Type B pancreatic cell (in vitro differentiated cells): ENCODE measurements at regions not wholly inside any gene's neighbourhood (a gene's known extent, or its start where the extent isn't known, plus 50 kb on each side); places are given as distances from the start of the nearest gene placed in this dataset.

Experiments used
- DNase-seq: peaks from one replicate; pipeline ENCODE4 v3.0.0; 2021; ENCODE audit warnings: mixed read lengths; ENCODE audit not compliant: unreplicated experiment; ENCODE audit errors: extremely low spot score
- H3K27ac Mint-ChIP-seq: 2 replicates; pipeline ENCODE4 v1.8.0; 2021; ENCODE audit warnings: mild to moderate bottlenecking, mixed read lengths
- H3K27me3 Mint-ChIP-seq: 2 replicates; pipeline ENCODE4 v1.8.0; 2021; ENCODE audit warnings: mixed read lengths
- H3K36me3 Mint-ChIP-seq: 2 replicates; pipeline ENCODE4 v1.8.0; 2021; ENCODE audit warnings: mixed read lengths
- H3K4me1 Mint-ChIP-seq: one replicate; pipeline ENCODE4 v1.8.0; 2021; ENCODE audit warnings: mixed read lengths; ENCODE audit not compliant: unreplicated experiment
- H3K4me3 Mint-ChIP-seq: 2 replicates; pipeline ENCODE4 v1.8.0; 2021; ENCODE audit warnings: mild to moderate bottlenecking, mixed read lengths
- H3K9me3 Mint-ChIP-seq: 2 replicates; pipeline ENCODE4 v1.8.0; 2021; ENCODE audit warnings: mixed read lengths
- CTCF ChIP-seq: fragments of 200-600 bp; sonication (generic); conservative IDR thresholded peaks from 2 replicates; pipeline ENCODE4 v1.5.0; 2021; ENCODE audit warnings: antibody characterized with exemption, mild to moderate bottlenecking

GRCh38 chr13:94938124-94938523 lies 225.8 kb upstream of the SOX21 start:
- no peak for DNase-seq
- no peak overlapping the region for H3K4me3 Mint-ChIP-seq
- no peak overlapping the region for H3K27ac Mint-ChIP-seq
- TF ChIP-seq CTCF: no peak
- H3K36me3 Mint-ChIP-seq: no peaks in the 10 kb centered on the region
- H3K4me1 Mint-ChIP-seq: no peaks in the 10 kb centered on the region
- peaks cover 3% of the 10 kb centered on the region for H3K9me3 Mint-ChIP-seq
- H3K27me3 Mint-ChIP-seq: peaks cover 14% of the 10 kb centered on the region

GRCh38 chr13:94936633-94937032 lies 224.3 kb upstream of the SOX21 start:
- no peak overlapping the region for H3K27ac Mint-ChIP-seq
- no peaks in the 10 kb centered on the region for H3K4me1 Mint-ChIP-seq
- no peak for DNase-seq
- H3K4me3 Mint-ChIP-seq: no peak overlapping the region
- TF ChIP-seq CTCF: no peak
- peaks cover 8% of the 10 kb centered on the region for H3K9me3 Mint-ChIP-seq
- no peaks in the 10 kb centered on the region for H3K36me3 Mint-ChIP-seq
- peaks cover 11% of the 10 kb centered on the region for H3K27me3 Mint-ChIP-seq

GRCh38 chr13:94933936-94934335 lies 221.6 kb upstream of the SOX21 start:
- no peak for DNase-seq
- H3K4me3 Mint-ChIP-seq: no peak overlapping the region
- H3K27me3 Mint-ChIP-seq: peaks cover 8% of the 10 kb centered on the region
- TF ChIP-seq CTCF: no peak
- H3K36me3 Mint-ChIP-seq: no peaks in the 10 kb centered on the region
- no peaks in the 10 kb centered on the region for H3K4me1 Mint-ChIP-seq
- H3K27ac Mint-ChIP-seq: no peak overlapping the region
- H3K9me3 Mint-ChIP-seq: peaks cover 8% of the 10 kb centered on the region

- H3K4me3 Mint-ChIP-seq: no peak overlapping the region
- no peak for TF ChIP-seq CTCF
- no peaks in the 10 kb centered on the region for H3K4me1 Mint-ChIP-seq
- no peaks in the 10 kb centered on the region for H3K36me3 Mint-ChIP-seq
- no peak for DNase-seq
- H3K9me3 Mint-ChIP-seq: peaks cover 8% of the 10 kb centered on the region
- H3K27ac Mint-ChIP-seq: no peak overlapping the region
- peaks cover 8% of the 10 kb centered on the region for H3K27me3 Mint-ChIP-seq
Measured at GRCh38 chr13:94933230-94933751, 220.9 kb upstream of the SOX21 start.

GRCh38 chr13:94928127-94928775 lies 215.9 kb upstream of the SOX21 start:
- Mint-ChIP-seq H3K36me3 (no peaks in the 10 kb centered on the region), H3K4me1 (no peaks in the 10 kb centered on the region), H3K27me3 (peaks cover 9% of the 10 kb centered on the region), H3K9me3 (peaks cover 6% of the 10 kb centered on the region), H3K27ac (no peak overlapping the region), H3K4me3 (no peak overlapping the region)
- TF ChIP-seq CTCF: no peak
- DNase-seq: no peak
